Hepatocyte (in vitro differentiated cells): ENCODE measurements at regions not wholly inside any gene's neighbourhood (a gene's known extent, or its start where the extent isn't known, plus 50 kb on each side); places are given as distances from the start of the nearest gene placed in this dataset.

ENCODE experiments used
- CTCF ChIP-seq: fragments of 200-600 bp; sonication (generic); IDR thresholded peaks from 2 replicates; pipeline ENCODE4 v1.5.1; 2016; ENCODE audit warnings: antibody characterized with exemption, mild to moderate bottlenecking; ENCODE audit not compliant: poor library complexity
- EZH2 ChIP-seq: fragments of 200-600 bp; sonication (generic); IDR thresholded peaks from 2 replicates; pipeline ENCODE4 v1.6.1; 2016; ENCODE audit warnings: antibody characterized with exemption, mild to moderate bottlenecking, borderline replicate concordance

DNA sequence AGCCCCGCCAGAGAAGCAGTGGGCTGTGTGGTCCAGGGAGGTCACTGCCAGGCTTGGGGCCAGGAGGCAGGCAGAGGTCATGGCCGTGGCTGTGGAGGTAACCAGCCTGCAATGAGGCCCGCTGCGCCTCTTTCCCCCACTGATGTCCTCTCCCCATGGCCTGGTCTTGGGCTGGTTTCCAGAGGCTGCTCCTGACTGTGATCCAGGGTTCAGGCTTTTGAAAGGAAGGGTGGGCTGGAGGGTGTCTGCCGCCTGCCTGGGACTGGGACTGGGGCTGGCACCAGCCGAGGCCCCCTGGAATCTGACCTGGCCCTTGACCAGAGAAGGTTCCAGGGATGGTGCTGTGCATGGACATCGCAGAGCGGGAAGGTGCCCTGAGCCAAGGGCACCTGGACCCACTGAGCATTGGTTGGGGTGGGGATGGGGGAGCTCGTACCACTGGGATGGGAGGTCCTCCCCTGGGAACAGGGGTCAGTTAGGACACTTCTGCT, 59.6 kb upstream of the THY1 start:
- TF ChIP-seq CTCF (no peak), EZH2 (no peak)
